PC-9 (cell line): ENCODE measurements at regions not wholly inside any gene's neighbourhood (a gene's known extent, or its start where the extent isn't known, plus 50 kb on each side); places are given as distances from the start of the nearest gene placed in this dataset.

Experiments
- BruUV-seq: library from RNA; stranded (reverse); fragments of 400-500 nt; replicated peaks from 2 replicates; lab custom pipeline; 2021; lab: Mats Ljungman, UMichigan
- CTCF ChIA-PET: fragments of 300-600 bp; sonication (Branson Sonifier 250); formaldehyde crosslinking; loops from one replicate; lab custom pipeline; 2022; ENCODE audit warnings: antibody characterized with exemption; lab: Charles Lee
- POLR2A ChIA-PET: fragments of 300-600 bp; sonication (Branson Sonifier 250); formaldehyde crosslinking; loops from one replicate; lab custom pipeline; 2022; ENCODE audit warnings: antibody characterized with exemption; ENCODE audit not compliant: unreplicated experiment; lab: Charles Lee
- DNase-seq, 2 experiments: peaks; one replicate each; pipeline versions ENCODE4 v3.0.0 to v3.0.0-alpha.2; 2015 to 2022; ENCODE audit warnings: mixed read lengths in 1 of 2
- H2AFZ ChIP-seq: fragments of 200-600 bp; sonication (generic); 2 replicates; pipeline ENCODE4 v1.8.1; 2017; ENCODE audit warnings: antibody characterized with exemption
- H3F3A ChIP-seq: fragments of 200-600 bp; sonication (generic); 2 replicates; pipeline ENCODE4 v1.8.1; 2017; ENCODE audit warnings: antibody characterized with exemption, mild to moderate bottlenecking, low read depth; ENCODE audit not compliant: insufficient read depth
- H3K27ac ChIP-seq: fragments of 200-600 bp; sonication (generic); 2 replicates; pipeline ENCODE4 v1.6.1; 2016; ENCODE audit warnings: mixed run types
- H3K27me3 ChIP-seq: fragments of 200-600 bp; sonication (generic); 2 replicates; pipeline ENCODE4 v1.6.1; 2016; ENCODE audit warnings: low read depth, mixed run types; ENCODE audit not compliant: insufficient read depth
- H3K36me3 ChIP-seq: fragments of 200-600 bp; sonication (generic); 2 replicates; pipeline ENCODE4 v1.6.1; 2016; ENCODE audit warnings: low read depth, mixed run types
- H3K4me1 ChIP-seq: fragments of 200-600 bp; sonication (generic); replicated peaks from 2 replicates; pipeline ENCODE4 v1.6.1; 2016; ENCODE audit warnings: mixed run types; ENCODE audit not compliant: insufficient read depth
- H3K4me2 ChIP-seq: fragments of 200-600 bp; sonication (generic); 2 replicates; pipeline ENCODE4 v1.6.1; 2017; ENCODE audit warnings: mixed run types
- H3K4me3 ChIP-seq: fragments of 200-600 bp; sonication (generic); 2 replicates; pipeline ENCODE4 v1.6.1; 2016; ENCODE audit warnings: mixed run types
- H3K79me2 ChIP-seq: fragments of 200-600 bp; sonication (generic); 2 replicates; pipeline ENCODE4 v1.6.1; 2017; ENCODE audit warnings: low read depth, mixed run types
- H3K9me2 ChIP-seq: fragments of 200-600 bp; sonication (generic); 2 replicates; pipeline ENCODE4 v1.8.1; 2017; ENCODE audit warnings: mild to moderate bottlenecking; ENCODE audit not compliant: insufficient read depth
- H3K9me3 ChIP-seq: fragments of 200-600 bp; sonication (generic); 2 replicates; pipeline ENCODE4 v1.8.1; 2016; ENCODE audit warnings: low read depth; ENCODE audit not compliant: insufficient read depth
- H4K20me1 ChIP-seq: fragments of 200-600 bp; sonication (generic); 2 replicates; pipeline ENCODE4 v1.8.1; 2017; ENCODE audit not compliant: insufficient read depth
- CTCF ChIP-seq: fragments of 200-600 bp; sonication (generic); conservative IDR thresholded peaks from 2 replicates; pipeline ENCODE4 v1.6.1; 2017; ENCODE audit warnings: mixed run types, antibody characterized with exemption, mild to moderate bottlenecking, moderate library complexity
- EZH2 ChIP-seq: fragments of 200-600 bp; sonication (generic); IDR thresholded peaks from 2 replicates; pipeline ENCODE4 v1.8.0; 2017; ENCODE audit warnings: antibody characterized with exemption, low read depth
- intact Hi-C: fragments of 100-400 bp; cut with micrococcal nuclease; formaldehyde crosslinking; loops from one replicate; pipeline ENCODE4 v1.10.0; 2022; ENCODE audit not compliant: unreplicated experiment

DNA sequence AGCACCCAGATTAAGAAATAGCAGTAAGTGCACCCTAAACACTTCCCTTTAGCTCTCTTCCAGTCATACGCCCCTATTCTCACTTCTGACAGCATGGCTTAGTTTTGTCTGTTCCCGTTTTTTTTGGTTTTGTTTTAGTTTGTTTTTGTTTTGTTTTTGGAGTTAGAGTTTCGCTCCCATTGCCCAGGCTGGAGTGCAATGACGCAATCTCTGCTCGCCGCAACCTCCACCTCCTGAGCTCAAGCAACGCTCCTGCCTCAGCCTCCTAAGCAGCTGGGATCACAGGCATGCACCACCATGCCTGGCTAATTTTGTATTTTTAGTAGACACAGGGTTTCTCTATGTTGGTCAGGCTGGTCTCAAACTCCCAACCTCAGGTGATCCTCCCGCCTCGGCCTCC lies 2067.7 kb downstream of the SUCLG1 start:
- CTCF ChIA-PET: no interaction called here

GRCh38 chr2:82355622-82356021 lies 2051.1 kb upstream of the LRRTM1 start:
- intact Hi-C loops: no loop called here
- no peaks in the 10 kb centered on the region for H3K27me3 ChIP-seq
- H3K4me1 ChIP-seq: no peaks in the 10 kb centered on the region
- no peaks in the 10 kb centered on the region for H3K36me3 ChIP-seq
- H3K4me3 ChIP-seq: no peak overlapping the region
- ChIA-PET POLR2A (no interaction called here), CTCF (no interaction called here)
- no peak for TF ChIP-seq EZH2
- no peak for TF ChIP-seq CTCF
- no peak for DNase-seq
- H3F3A ChIP-seq: no peaks in the 10 kb centered on the region
- no peaks in the 10 kb centered on the region for H4K20me1 ChIP-seq
- no peak overlapping the region for H3K27ac ChIP-seq
- no peak overlapping the region for H2AFZ ChIP-seq
- H3K4me2 ChIP-seq: no peak overlapping the region
- H3K9me2 ChIP-seq: no peaks in the 10 kb centered on the region
- H3K79me2 ChIP-seq: no peaks in the 10 kb centered on the region
- BruUV-seq: no TSS peak
- no peaks in the 10 kb centered on the region for H3K9me3 ChIP-seq

More for the DNA sequence above, 2067.7 kb downstream of the SUCLG1 start:
- no TSS peak for BruUV-seq
- Histone ChIP-seq H3K9me2 (no peaks in the 10 kb centered on the region), H2AFZ (no peak overlapping the region), H3K9me3 (no peaks in the 10 kb centered on the region), H4K20me1 (no peaks in the 10 kb centered on the region), H3K4me2 (no peak overlapping the region), H3K36me3 (no peaks in the 10 kb centered on the region), H3K27ac (no peak overlapping the region), H3K4me1 (no peaks in the 10 kb centered on the region), H3K4me3 (no peak overlapping the region), H3K27me3 (no peaks in the 10 kb centered on the region), H3K79me2 (no peaks in the 10 kb centered on the region), H3F3A (no peaks in the 10 kb centered on the region)
- POLR2A ChIA-PET: no interaction called here
- DNase-seq: no peak
- intact Hi-C loops: no loop called here
- TF ChIP-seq EZH2: no peak
- no peak for TF ChIP-seq CTCF

GRCh38 chr2:82345910-82346309 lies 2041.4 kb upstream of the LRRTM1 start:
- H3K9me3 ChIP-seq: no peaks in the 10 kb centered on the region
- H3K36me3 ChIP-seq: no peaks in the 10 kb centered on the region
- POLR2A ChIA-PET: no interaction called here
- no peak overlapping the region for H3K27ac ChIP-seq
- H3K4me2 ChIP-seq: no peak overlapping the region
- CTCF ChIA-PET: no interaction called here
- no peaks in the 10 kb centered on the region for H3K9me2 ChIP-seq
- intact Hi-C loops: no loop called here
- BruUV-seq: no TSS peak
- no peak overlapping the region for H3K4me3 ChIP-seq
- no peaks in the 10 kb centered on the region for H3F3A ChIP-seq
- no peak overlapping the region for H2AFZ ChIP-seq
- DNase-seq: no peak
- H3K27me3 ChIP-seq: no peaks in the 10 kb centered on the region
- H3K79me2 ChIP-seq: no peaks in the 10 kb centered on the region
- TF ChIP-seq CTCF (no peak), EZH2 (no peak)
- H4K20me1 ChIP-seq: no peaks in the 10 kb centered on the region
- no peaks in the 10 kb centered on the region for H3K4me1 ChIP-seq
